Natural killer cell (primary cell): ENCODE measurements at regions not wholly inside any gene's neighbourhood (a gene's known extent, or its start where the extent isn't known, plus 50 kb on each side); places are given as distances from the start of the nearest gene placed in this dataset.

ENCODE experiments used
- ATAC-seq, 3 donors: fragments of 150-1000 bp in 2 of 3; fragments of 200-7000 bp in 1 of 3; cut with Tn5 transposase; 1 replicate in 1 of 3; 2 replicates in 2 of 3; pipeline ENCODE4 v1.10.0; 2021; ENCODE audit warnings: mild to moderate bottlenecking in 2 of 3, moderate library complexity in 2 of 3
- DNase-seq, 2 donors: peaks; one replicate each; pipeline versions ENCODE4 v3.0.0 to v3.0.0-alpha.2; 2013 to 2021; ENCODE audit warnings: mixed read lengths in 1 of 2
- H3K27ac ChIP-seq: one replicate; pipeline ENCODE4 v1.5.1; 2013; ENCODE audit warnings: mild to moderate bottlenecking, low read length
- H3K27me3 ChIP-seq: one replicate; pipeline ENCODE4 v1.6.1; 2013; ENCODE audit warnings: low read length; ENCODE audit not compliant: control insufficient read depth, insufficient read depth
- H3K36me3 ChIP-seq: one replicate; pipeline ENCODE4 v1.6.1; 2013; ENCODE audit warnings: low read length; ENCODE audit not compliant: control insufficient read depth, insufficient read depth
- H3K4me1 ChIP-seq: one replicate; pipeline ENCODE4 v1.6.1; 2013; ENCODE audit warnings: low read length; ENCODE audit not compliant: control insufficient read depth, insufficient read depth
- H3K4me3 ChIP-seq: one replicate; pipeline ENCODE4 v1.5.1; 2013; ENCODE audit warnings: low read length
- H3K9me3 ChIP-seq: one replicate; pipeline ENCODE4 v1.6.1; 2013; ENCODE audit warnings: low read length; ENCODE audit not compliant: control insufficient read depth, insufficient read depth
- H3K27ac Mint-ChIP-seq, 2 donors: one replicate each; pipeline ENCODE4 v1.8.0; 2022; ENCODE audit warnings: mild to moderate bottlenecking in 2 of 2, mixed read lengths in 2 of 2, moderate library complexity in 1 of 2
- H3K27me3 Mint-ChIP-seq, 2 donors: one replicate each; pipeline ENCODE4 v1.8.0; 2022; ENCODE audit warnings: low read depth in 2 of 2, mixed read lengths in 2 of 2
- H3K36me3 Mint-ChIP-seq: one replicate; pipeline ENCODE4 v1.8.0; 2022; ENCODE audit warnings: mixed read lengths
- H3K4me1 Mint-ChIP-seq, 2 donors: one replicate each; pipeline ENCODE4 v1.8.0; 2022; ENCODE audit warnings: mixed read lengths in 2 of 2
- H3K4me3 Mint-ChIP-seq: one replicate; pipeline ENCODE4 v1.8.0; 2022; ENCODE audit warnings: mild to moderate bottlenecking, moderate library complexity, mixed read lengths
- H3K9me3 Mint-ChIP-seq, 2 donors: one replicate each; pipeline ENCODE4 v1.8.0; 2022; ENCODE audit warnings: mixed read lengths in 2 of 2
- WGBS: methylation state at CpG from one replicate; pipeline ENCODE4 v1.1.7; 2013; ENCODE audit warnings: missing lambda C conversion rate; ENCODE audit not compliant: insufficient coverage; 5-methylcytosine and 5-hydroxymethylcytosine counted together
- intact Hi-C: fragments of 100-400 bp; cut with micrococcal nuclease; formaldehyde crosslinking; loops from one replicate; pipeline ENCODE4 v1.14.2; 2022
- TF ChIP-seq, protein P1 (sequence below): fragments of 200-600 bp; IDR thresholded peaks from one replicate; pipeline ENCODE4 v1.8.0; 2022; ENCODE audit warnings: antibody characterized with exemption

DNA sequence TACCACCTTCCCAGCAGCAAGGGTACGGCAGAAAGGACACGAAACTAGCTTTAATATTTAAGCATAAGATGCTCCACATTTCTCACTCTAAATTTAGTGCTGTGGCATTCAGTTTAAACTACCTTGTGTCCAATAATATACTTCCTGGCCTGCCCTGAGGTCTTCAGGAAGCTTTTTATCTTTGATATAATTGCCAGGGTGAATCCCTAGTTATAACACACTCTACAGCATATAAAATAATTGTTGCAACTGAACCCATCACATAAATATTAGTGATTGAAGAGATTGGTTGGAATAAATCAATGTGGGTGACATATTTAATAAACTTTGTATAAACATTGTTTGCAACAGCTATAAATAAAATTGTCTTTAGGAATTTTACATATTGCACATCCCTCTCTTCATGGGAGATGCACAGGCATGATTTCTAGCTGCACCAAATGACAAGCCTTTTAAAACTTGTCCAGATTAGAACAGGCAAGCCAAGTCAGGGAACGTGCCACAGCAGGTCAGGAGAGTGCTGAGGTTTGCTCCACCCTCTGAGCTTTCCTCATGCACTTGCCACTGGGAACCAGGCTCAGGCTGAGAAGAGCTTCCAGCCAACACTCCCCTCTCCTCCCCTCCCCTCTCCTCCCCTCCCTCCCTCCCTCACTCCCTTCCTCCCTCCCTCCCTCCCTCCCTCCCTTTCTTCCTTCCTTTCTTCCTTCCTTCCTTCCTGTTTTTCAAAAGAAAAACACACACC lies 623.2 kb upstream of the PKN2 start:
- 86% methylated on average over 3 of the region's 3 CpGs for WGBS
- Mint-ChIP-seq H3K9me3 (no peaks in the 10 kb centered on the region), H3K4me1 (no peaks in the 10 kb centered on the region), H3K27ac (no peak overlapping the region), H3K27me3 (no peaks in the 10 kb centered on the region), H3K4me3 (no peak overlapping the region), H3K36me3 (no peaks in the 10 kb centered on the region)
- H3K27ac ChIP-seq, result no peak overlapping the region
- ATAC-seq (no peak), DNase-seq (no peak)
- TF ChIP-seq, protein P1, sequence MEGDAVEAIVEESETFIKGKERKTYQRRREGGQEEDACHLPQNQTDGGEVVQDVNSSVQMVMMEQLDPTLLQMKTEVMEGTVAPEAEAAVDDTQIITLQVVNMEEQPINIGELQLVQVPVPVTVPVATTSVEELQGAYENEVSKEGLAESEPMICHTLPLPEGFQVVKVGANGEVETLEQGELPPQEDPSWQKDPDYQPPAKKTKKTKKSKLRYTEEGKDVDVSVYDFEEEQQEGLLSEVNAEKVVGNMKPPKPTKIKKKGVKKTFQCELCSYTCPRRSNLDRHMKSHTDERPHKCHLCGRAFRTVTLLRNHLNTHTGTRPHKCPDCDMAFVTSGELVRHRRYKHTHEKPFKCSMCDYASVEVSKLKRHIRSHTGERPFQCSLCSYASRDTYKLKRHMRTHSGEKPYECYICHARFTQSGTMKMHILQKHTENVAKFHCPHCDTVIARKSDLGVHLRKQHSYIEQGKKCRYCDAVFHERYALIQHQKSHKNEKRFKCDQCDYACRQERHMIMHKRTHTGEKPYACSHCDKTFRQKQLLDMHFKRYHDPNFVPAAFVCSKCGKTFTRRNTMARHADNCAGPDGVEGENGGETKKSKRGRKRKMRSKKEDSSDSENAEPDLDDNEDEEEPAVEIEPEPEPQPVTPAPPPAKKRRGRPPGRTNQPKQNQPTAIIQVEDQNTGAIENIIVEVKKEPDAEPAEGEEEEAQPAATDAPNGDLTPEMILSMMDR, result no peak
- H3K36me3 ChIP-seq, result no peaks in the 10 kb centered on the region
- H3K4me1 ChIP-seq, result no peaks in the 10 kb centered on the region
- no peaks in the 10 kb centered on the region for H3K27me3 ChIP-seq
- intact Hi-C loops, result no loop called here
- no peaks in the 10 kb centered on the region for H3K9me3 ChIP-seq
- H3K4me3 ChIP-seq, result no peak overlapping the region

- H3K4me1 ChIP-seq, result no peaks in the 10 kb centered on the region
- Mint-ChIP-seq H3K4me1 (no peaks in the 10 kb centered on the region), H3K27ac (no peak overlapping the region), H3K27me3 (no peaks in the 10 kb centered on the region), H3K4me3 (no peak overlapping the region), H3K9me3 (no peaks in the 10 kb centered on the region), H3K36me3 (no peaks in the 10 kb centered on the region)
- H3K36me3 ChIP-seq, result no peaks in the 10 kb centered on the region
- no peak overlapping the region for H3K27ac ChIP-seq
- H3K9me3 ChIP-seq, result no peaks in the 10 kb centered on the region
- ATAC-seq, result no peak
- H3K4me3 ChIP-seq, result no peak overlapping the region
- no peaks in the 10 kb centered on the region for H3K27me3 ChIP-seq
- peak in 1 of 2 donors; percentile 22 for DNase-seq
- intact Hi-C loops, result no loop called here
- TF ChIP-seq, protein P1, result peak; percentile 15
These were observed 622.4 kb upstream of the PKN2 start for GRCh38 chr1:88061492-88062177.

DNA sequence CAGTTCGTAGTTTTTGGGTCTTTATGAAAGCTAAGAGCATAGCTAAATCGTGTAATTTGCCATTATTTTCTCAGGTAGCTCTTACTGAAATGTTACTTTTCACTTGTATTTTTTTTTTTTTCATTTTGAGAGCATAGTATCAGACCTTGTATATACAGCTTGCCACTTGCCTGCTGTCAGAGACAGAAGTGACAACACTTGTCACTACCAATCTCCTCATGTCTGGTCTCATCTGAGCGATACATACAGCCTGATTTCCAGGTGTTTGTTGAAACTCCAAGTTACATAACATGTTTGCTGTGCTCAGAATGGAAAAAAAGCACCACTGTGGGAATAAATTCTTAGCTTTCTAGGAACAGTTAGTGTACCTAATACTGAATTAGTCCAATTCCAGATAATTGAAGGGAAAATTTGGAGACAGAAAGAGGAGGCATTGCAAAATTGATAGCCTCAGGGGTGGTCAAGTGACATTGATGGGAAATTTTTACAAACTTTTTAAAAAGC lies 621.4 kb upstream of the PKN2 start:
- ATAC-seq, result no peak

More for the DNA sequence above, 621.4 kb upstream of the PKN2 start:
- no peak for DNase-seq
- Histone ChIP-seq H3K9me3 (no peaks in the 10 kb centered on the region), H3K27ac (no peak overlapping the region), H3K4me1 (no peaks in the 10 kb centered on the region), H3K36me3 (no peaks in the 10 kb centered on the region), H3K27me3 (no peaks in the 10 kb centered on the region), H3K4me3 (no peak overlapping the region)
- 89% methylated on average over 3 of the region's 3 CpGs for WGBS
- no peaks in the 10 kb centered on the region for H3K36me3 Mint-ChIP-seq
- no peak overlapping the region for H3K27ac Mint-ChIP-seq
- H3K4me3 Mint-ChIP-seq, result no peak overlapping the region
- no peaks in the 10 kb centered on the region for H3K27me3 Mint-ChIP-seq
- peaks cover 0 to 4% of the 10 kb centered on the region in 2 donors for H3K9me3 Mint-ChIP-seq
- intact Hi-C loops, result no loop called here
- TF ChIP-seq, protein P1, result no peak
- no peaks in the 10 kb centered on the region for H3K4me1 Mint-ChIP-seq
